ENCODE measurements at regions not wholly inside any gene's neighbourhood (a gene's known extent, or its start where the extent isn't known, plus 50 kb on each side); places are given as distances from the start of the nearest gene placed in this dataset.

DNA sequence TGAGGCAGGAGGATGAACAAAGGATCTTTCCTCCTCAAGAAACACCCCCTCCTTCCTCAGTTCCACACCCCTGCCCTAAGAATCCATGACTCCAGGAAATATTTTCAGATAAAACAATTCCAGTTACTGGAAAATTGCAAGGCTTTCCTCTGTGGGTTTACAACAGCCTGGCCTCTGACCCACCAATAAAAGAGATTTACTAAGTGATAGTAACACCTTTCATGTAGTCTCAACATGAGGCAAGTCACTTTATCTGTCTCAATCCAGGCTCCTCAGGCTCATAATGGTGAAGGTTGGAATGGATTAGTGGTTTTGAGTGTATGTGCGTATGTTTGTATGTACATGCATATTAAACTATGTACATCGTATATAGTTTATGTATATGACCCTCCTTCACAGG lies 71.4 kb upstream of the PPP2R5A start (continued):
- TF ChIP-seq TEAD4 (IDR thresholded peaks at IDR 0.05; ENCODE audit: low read length) (peak; percentile 72), TEAD4 (CRISPR knock-in tag; IDR thresholded peaks at IDR 0.05; ENCODE audit: borderline replicate concordance) (no peak), HNRNPUL1 (IDR thresholded peaks at IDR 0.05; ENCODE audit: low read length) (no peak), SAFB (IDR thresholded peaks at IDR 0.05; ENCODE audit: borderline replicate concordance, low read depth, low read length) (no peak), EZH2 (IDR thresholded peaks at IDR 0.05; ENCODE audit: borderline replicate concordance, low read depth, low read length) (no peak), NCOR1 (IDR thresholded peaks at IDR 0.05) (peak; percentile 41; the same call in 1 of the 2 replicates), STAG1 (CRISPR knock-in tag; IDR thresholded peaks at IDR 0.05; ENCODE audit: borderline replicate concordance) (no peak), POLR3G (IDR thresholded peaks at IDR 0.05; ENCODE audit: extremely low read depth, insufficient read length, insufficient replicate concordance) (no peak), HCFC1 (IDR thresholded peaks at IDR 0.05; ENCODE audit: low read depth, low read length) (no peak), NFIC (IDR thresholded peaks at IDR 0.05) (no peak), TAL1 (IDR thresholded peaks at IDR 0.05) (peak; percentile 30; the same call in 1 of the 2 replicates), DPF2 (IDR thresholded peaks at IDR 0.05) (no peak; the same call in 1 of the 2 replicates), ZNF644 (tag; IDR thresholded peaks at IDR 0.05; ENCODE audit: low read depth) (no peak), ZNF324 (CRISPR knock-in tag; IDR thresholded peaks at IDR 0.05) (no peak), RFX7 (CRISPR knock-in tag; IDR thresholded peaks at IDR 0.05) (no peak), TCF3 (CRISPR knock-in tag; IDR thresholded peaks at IDR 0.05) (peak; percentile 68)
- TF ChIP-seq, protein P1, sequence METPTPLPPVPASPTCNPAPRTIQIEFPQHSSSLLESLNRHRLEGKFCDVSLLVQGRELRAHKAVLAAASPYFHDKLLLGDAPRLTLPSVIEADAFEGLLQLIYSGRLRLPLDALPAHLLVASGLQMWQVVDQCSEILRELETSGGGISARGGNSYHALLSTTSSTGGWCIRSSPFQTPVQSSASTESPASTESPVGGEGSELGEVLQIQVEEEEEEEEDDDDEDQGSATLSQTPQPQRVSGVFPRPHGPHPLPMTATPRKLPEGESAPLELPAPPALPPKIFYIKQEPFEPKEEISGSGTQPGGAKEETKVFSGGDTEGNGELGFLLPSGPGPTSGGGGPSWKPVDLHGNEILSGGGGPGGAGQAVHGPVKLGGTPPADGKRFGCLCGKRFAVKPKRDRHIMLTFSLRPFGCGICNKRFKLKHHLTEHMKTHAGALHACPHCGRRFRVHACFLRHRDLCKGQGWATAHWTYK (CRISPR knock-in tag; IDR thresholded peaks at IDR 0.05), result no peak
- TF ChIP-seq, protein P2, sequence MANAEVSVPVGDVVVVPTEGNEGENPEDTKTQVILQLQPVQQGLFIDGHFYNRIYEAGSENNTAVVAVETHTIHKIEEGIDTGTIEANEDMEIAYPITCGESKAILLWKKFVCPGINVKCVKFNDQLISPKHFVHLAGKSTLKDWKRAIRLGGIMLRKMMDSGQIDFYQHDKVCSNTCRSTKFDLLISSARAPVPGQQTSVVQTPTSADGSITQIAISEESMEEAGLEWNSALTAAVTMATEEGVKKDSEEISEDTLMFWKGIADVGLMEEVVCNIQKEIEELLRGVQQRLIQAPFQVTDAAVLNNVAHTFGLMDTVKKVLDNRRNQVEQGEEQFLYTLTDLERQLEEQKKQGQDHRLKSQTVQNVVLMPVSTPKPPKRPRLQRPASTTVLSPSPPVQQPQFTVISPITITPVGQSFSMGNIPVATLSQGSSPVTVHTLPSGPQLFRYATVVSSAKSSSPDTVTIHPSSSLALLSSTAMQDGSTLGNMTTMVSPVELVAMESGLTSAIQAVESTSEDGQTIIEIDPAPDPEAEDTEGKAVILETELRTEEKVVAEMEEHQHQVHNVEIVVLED (CRISPR knock-in tag; IDR thresholded peaks at IDR 0.05), result no peak
- TF ChIP-seq, protein P3, sequence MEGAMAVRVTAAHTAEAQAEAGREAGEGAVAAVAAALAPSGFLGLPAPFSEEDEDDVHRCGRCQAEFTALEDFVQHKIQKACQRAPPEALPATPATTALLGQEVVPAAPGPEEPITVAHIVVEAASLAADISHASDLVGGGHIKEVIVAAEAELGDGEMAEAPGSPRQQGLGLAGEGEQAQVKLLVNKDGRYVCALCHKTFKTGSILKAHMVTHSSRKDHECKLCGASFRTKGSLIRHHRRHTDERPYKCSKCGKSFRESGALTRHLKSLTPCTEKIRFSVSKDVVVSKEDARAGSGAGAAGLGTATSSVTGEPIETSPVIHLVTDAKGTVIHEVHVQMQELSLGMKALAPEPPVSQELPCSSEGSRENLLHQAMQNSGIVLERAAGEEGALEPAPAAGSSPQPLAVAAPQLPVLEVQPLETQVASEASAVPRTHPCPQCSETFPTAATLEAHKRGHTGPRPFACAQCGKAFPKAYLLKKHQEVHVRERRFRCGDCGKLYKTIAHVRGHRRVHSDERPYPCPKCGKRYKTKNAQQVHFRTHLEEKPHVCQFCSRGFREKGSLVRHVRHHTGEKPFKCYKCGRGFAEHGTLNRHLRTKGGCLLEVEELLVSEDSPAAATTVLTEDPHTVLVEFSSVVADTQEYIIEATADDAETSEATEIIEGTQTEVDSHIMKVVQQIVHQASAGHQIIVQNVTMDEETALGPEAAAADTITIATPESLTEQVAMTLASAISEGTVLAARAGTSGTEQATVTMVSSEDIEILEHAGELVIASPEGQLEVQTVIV (CRISPR knock-in tag; IDR thresholded peaks at IDR 0.05; ENCODE audit: borderline replicate concordance), result no peak
- TF ChIP-seq, protein P4, sequence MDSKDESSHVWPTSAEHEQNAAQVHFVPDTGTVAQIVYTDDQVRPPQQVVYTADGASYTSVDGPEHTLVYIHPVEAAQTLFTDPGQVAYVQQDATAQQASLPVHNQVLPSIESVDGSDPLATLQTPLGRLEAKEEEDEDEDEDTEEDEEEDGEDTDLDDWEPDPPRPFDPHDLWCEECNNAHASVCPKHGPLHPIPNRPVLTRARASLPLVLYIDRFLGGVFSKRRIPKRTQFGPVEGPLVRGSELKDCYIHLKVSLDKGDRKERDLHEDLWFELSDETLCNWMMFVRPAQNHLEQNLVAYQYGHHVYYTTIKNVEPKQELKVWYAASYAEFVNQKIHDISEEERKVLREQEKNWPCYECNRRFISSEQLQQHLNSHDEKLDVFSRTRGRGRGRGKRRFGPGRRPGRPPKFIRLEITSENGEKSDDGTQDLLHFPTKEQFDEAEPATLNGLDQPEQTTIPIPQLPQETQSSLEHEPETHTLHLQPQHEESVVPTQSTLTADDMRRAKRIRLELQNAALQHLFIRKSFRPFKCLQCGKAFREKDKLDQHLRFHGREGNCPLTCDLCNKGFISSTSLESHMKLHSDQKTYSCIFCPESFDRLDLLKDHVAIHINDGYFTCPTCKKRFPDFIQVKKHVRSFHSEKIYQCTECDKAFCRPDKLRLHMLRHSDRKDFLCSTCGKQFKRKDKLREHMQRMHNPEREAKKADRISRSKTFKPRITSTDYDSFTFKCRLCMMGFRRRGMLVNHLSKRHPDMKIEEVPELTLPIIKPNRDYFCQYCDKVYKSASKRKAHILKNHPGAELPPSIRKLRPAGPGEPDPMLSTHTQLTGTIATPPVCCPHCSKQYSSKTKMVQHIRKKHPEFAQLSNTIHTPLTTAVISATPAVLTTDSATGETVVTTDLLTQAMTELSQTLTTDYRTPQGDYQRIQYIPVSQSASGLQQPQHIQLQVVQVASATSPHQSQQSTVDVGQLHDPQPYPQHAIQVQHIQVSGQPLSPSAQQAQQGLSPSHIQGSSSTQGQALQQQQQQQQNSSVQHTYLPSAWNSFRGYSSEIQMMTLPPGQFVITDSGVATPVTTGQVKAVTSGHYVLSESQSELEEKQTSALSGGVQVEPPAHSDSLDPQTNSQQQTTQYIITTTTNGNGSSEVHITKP (IDR thresholded peaks at IDR 0.05; ENCODE audit: partially characterized antibody), result no peak
- TF ChIP-seq, protein P5, sequence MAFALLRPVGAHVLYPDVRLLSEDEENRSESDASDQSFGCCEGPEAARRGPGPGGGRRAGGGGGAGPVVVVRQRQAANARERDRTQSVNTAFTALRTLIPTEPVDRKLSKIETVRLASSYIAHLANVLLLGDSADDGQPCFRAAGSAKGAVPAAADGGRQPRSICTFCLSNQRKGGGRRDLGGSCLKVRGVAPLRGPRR (CRISPR knock-in tag; IDR thresholded peaks at IDR 0.05), result no peak
